ENCODE measurements at regions not wholly inside any gene's neighbourhood (a gene's known extent, or its start where the extent isn't known, plus 50 kb on each side); places are given as distances from the start of the nearest gene placed in this dataset.
"Not testable (repeated sequence)": the region's sequence is repeated elsewhere in the genome, so short reads cannot be mapped to it uniquely, and the experiment has no call there.

GRCh38 chr7:35945621-35946020 lies 144.8 kb downstream of the SEPTIN7 start:
- not testable (repeated sequence) for H3K36me3 Mint-ChIP-seq (ENCODE audit: low read depth); H3K27me3 Mint-ChIP-seq (ENCODE audit: low read depth); H3K27ac Mint-ChIP-seq (ENCODE audit: unreplicated experiment); H3K4me3 Mint-ChIP-seq (ENCODE audit: unreplicated experiment); H3K4me1 Mint-ChIP-seq (ENCODE audit: low read depth); H3K9me3 Mint-ChIP-seq (ENCODE audit: low read depth); DNase-seq (ENCODE audit: low spot score)
- TF ChIP-seq, protein P1, sequence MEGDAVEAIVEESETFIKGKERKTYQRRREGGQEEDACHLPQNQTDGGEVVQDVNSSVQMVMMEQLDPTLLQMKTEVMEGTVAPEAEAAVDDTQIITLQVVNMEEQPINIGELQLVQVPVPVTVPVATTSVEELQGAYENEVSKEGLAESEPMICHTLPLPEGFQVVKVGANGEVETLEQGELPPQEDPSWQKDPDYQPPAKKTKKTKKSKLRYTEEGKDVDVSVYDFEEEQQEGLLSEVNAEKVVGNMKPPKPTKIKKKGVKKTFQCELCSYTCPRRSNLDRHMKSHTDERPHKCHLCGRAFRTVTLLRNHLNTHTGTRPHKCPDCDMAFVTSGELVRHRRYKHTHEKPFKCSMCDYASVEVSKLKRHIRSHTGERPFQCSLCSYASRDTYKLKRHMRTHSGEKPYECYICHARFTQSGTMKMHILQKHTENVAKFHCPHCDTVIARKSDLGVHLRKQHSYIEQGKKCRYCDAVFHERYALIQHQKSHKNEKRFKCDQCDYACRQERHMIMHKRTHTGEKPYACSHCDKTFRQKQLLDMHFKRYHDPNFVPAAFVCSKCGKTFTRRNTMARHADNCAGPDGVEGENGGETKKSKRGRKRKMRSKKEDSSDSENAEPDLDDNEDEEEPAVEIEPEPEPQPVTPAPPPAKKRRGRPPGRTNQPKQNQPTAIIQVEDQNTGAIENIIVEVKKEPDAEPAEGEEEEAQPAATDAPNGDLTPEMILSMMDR (IDR thresholded peaks at IDR 0.05): peak; percentile 64

- DNase-seq (ENCODE audit: low spot score); H3K27ac Mint-ChIP-seq (ENCODE audit: unreplicated experiment); H3K4me1 Mint-ChIP-seq (ENCODE audit: low read depth); H3K9me3 Mint-ChIP-seq (ENCODE audit: low read depth); H3K27me3 Mint-ChIP-seq (ENCODE audit: low read depth); H3K36me3 Mint-ChIP-seq (ENCODE audit: low read depth); H3K4me3 Mint-ChIP-seq (ENCODE audit: unreplicated experiment): not testable (repeated sequence)
These were observed 154.9 kb downstream of the SEPTIN7 start for GRCh38 chr7:35955735-35956134.

DNA sequence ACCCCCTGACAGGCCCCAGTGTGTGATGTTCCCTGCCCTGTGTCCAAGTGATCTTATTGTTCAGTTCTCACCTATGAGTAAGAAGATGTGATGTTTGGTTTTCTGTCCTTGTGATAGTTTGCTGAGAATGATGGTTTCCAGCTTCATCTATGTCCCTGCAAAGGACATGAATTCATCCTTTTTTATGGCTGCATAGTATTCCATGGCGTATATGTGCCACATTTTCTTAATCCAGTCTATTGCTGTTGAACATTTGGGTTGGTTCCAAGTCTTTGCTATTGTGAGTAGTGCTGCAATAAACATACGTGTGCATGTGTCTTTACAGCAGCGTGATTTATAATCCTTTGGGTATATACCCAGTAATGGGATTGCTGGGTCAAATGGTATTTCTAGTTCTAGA lies 156.1 kb downstream of the SEPTIN7 start:
- H3K27me3 Mint-ChIP-seq (ENCODE audit: low read depth); H3K4me1 Mint-ChIP-seq (ENCODE audit: low read depth); H3K27ac Mint-ChIP-seq (ENCODE audit: unreplicated experiment); DNase-seq (ENCODE audit: low spot score); H3K36me3 Mint-ChIP-seq (ENCODE audit: low read depth); H3K4me3 Mint-ChIP-seq (ENCODE audit: unreplicated experiment); H3K9me3 Mint-ChIP-seq (ENCODE audit: low read depth): not testable (repeated sequence)

GRCh38 chr7:35961260-35961659 lies 160.4 kb downstream of the SEPTIN7 start:
- H3K27ac Mint-ChIP-seq (ENCODE audit: unreplicated experiment); H3K4me3 Mint-ChIP-seq (ENCODE audit: unreplicated experiment); H3K36me3 Mint-ChIP-seq (ENCODE audit: low read depth); H3K4me1 Mint-ChIP-seq (ENCODE audit: low read depth); H3K27me3 Mint-ChIP-seq (ENCODE audit: low read depth); H3K9me3 Mint-ChIP-seq (ENCODE audit: low read depth); DNase-seq (ENCODE audit: low spot score): not testable (repeated sequence)

DNA sequence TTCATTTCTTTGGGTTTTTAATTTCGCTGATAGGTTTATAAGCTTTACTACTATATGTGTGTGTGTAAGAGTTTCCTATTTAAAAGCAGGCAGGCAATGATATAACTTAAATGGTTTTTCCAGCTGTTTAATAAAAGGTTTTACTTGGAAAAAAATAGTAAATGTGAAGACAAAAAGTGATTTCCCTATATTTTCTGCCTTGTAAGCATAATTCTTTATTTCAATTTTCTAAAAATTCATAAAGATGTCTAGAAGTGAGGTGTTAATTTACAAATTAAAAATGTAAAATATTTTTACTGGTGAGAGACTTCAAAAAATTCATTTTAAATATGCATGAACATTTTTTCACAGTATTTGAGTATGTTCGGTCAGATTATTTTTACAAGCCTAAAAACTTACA lies 161.8 kb downstream of the SEPTIN7 start:
- H3K27ac Mint-ChIP-seq (ENCODE audit: unreplicated experiment); H3K4me1 Mint-ChIP-seq (ENCODE audit: low read depth); H3K9me3 Mint-ChIP-seq (ENCODE audit: low read depth); H3K27me3 Mint-ChIP-seq (ENCODE audit: low read depth); DNase-seq (ENCODE audit: low spot score); H3K36me3 Mint-ChIP-seq (ENCODE audit: low read depth); H3K4me3 Mint-ChIP-seq (ENCODE audit: unreplicated experiment): not testable (repeated sequence)

DNA sequence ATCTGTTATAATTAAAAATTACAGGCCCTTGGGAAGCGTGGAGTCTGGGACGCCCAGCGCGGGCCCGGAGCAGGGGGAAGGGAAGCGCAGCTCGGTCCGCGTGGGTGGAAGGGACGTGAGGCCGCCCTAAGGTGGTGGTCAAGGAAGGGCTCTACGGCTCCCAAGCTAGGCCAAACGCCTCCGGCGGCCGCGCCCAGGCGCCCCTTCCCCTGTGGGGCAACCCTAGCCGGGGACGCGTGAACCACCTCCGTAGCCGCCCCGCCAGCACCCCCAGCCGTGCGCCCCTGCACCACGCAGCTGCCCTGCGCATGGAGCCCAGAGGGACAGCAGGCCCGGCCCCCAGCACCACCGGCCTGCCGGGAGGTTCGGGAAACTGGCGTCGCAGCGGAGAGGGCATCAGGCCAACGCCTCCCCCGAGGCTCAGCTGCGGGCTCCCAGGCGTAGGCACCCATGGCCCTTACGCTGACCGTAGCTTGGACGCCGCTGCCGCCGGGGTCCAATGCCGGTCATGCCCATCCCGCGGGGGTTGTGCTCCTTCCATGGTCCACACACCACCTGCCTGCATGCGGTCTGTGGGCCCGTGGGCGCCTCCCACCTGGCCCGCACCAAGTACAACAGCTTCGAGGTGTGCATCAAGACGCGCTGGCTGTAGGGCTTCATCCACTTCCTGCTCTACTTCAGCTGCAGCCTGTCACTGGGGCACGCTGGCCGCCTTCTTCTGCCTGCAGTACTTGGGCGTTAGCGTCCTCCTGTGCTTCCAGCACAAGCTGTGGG lies 166.7 kb downstream of the SEPTIN7 start:
- H3K36me3 Mint-ChIP-seq (ENCODE audit: low read depth): no peaks in the 10 kb centered on the region
- no peak overlapping the region for H3K27ac Mint-ChIP-seq (ENCODE audit: unreplicated experiment)
- no peaks in the 10 kb centered on the region for H3K27me3 Mint-ChIP-seq (ENCODE audit: low read depth)
- TF ChIP-seq, protein P1 (IDR thresholded peaks at IDR 0.05): no peak
- H3K4me1 Mint-ChIP-seq (ENCODE audit: low read depth): no peaks in the 10 kb centered on the region
- H3K4me3 Mint-ChIP-seq (ENCODE audit: unreplicated experiment): no peak overlapping the region
- H3K9me3 Mint-ChIP-seq (ENCODE audit: low read depth): no peaks in the 10 kb centered on the region
- peak; percentile 89 for DNase-seq (ENCODE audit: low spot score)

DNA sequence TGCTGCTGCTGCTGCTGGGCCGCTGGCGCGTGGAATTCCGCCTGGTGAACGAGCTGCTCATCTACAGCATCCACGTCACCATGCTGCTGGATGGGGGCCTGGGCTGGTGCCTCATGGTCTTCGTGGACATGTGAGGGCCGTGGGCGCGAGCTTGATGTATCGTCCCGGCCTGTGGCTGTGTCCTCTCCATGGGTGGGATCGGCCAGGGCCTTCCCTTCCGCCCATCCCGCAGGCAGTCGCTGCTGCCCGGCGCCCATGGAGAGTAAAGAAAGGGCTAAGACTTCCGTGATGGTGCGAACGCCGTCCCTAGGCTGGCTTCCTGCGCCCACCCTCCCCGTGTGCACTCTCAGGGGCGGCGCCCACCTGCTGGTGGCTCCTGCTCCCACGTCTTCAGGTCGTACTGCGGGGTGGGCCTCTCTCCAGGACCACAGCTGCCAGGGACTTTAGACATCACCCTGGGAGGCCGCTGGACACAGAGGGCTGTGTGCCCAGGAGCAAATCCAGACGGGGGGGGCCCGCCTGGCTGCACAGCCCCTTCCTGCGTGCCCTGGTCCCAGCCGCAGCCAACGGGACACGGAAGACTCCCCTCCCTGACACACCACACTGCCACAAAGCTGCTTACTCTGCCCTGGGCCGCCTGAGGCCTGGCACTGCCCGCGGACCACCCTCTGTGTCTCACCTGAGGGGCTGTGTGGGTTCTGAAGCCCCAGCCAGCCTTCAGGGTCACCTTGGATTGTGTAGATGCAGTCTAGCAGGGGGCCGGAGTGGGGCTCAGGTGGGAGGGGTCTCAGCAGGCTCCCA lies 167.5 kb downstream of the SEPTIN7 start:
- TF ChIP-seq, protein P1 (IDR thresholded peaks at IDR 0.05): no peak
- no peaks in the 10 kb centered on the region for H3K36me3 Mint-ChIP-seq (ENCODE audit: low read depth)
- no peak overlapping the region for H3K4me3 Mint-ChIP-seq (ENCODE audit: unreplicated experiment)
- H3K4me1 Mint-ChIP-seq (ENCODE audit: low read depth): no peaks in the 10 kb centered on the region
- no peaks in the 10 kb centered on the region for H3K9me3 Mint-ChIP-seq (ENCODE audit: low read depth)
- no peaks in the 10 kb centered on the region for H3K27me3 Mint-ChIP-seq (ENCODE audit: low read depth)
- no peak overlapping the region for H3K27ac Mint-ChIP-seq (ENCODE audit: unreplicated experiment)
- DNase-seq (ENCODE audit: low spot score): no peak

All from chondrocyte (in vitro differentiated cells).